ENCODE measurements at regions not wholly inside any gene's neighbourhood (a gene's known extent, or its start where the extent isn't known, plus 50 kb on each side); places are given as distances from the start of the nearest gene placed in this dataset.

GRCh38 chr15:47584316-47584715, 133.0 kb upstream of the SEMA6D start:
- Histone ChIP-seq H3K4me3 (ENCODE audit: extremely low read depth in 1 of 4, insufficient read depth in 2 of 4, low read depth in 3 of 4, low read length in 4 of 4) (no peak overlapping the region), H2BK5ac (ENCODE audit: low read depth, low read length) (no peak overlapping the region), H4K20me1 (replicated peaks in 1 of 2; ENCODE audit: control insufficient read depth in 1 of 2, insufficient read depth in 2 of 2, low read length in 2 of 2) (no peaks in the 10 kb centered on the region), H3K23me2 (ENCODE audit: low read depth, low read length) (no peaks in the 10 kb centered on the region), H3K79me1 (ENCODE audit: low read depth, low read length) (no peaks in the 10 kb centered on the region), H4K91ac (replicated peaks; ENCODE audit: insufficient read length, low read length) (no peak overlapping the region), H3K9ac (replicated peaks in 1 of 4; ENCODE audit: extremely low read depth in 1 of 4, low read depth in 3 of 4, low read length in 3 of 4) (no peak overlapping the region), H2BK15ac (ENCODE audit: low read length) (no peak overlapping the region), H2AK5ac (ENCODE audit: low read depth, low read length) (no peak overlapping the region), H3K14ac (ENCODE audit: insufficient read length) (no peak overlapping the region), H2AFZ (ENCODE audit: low read length) (no peak overlapping the region), H3K27ac (ENCODE audit: low read depth, low read length) (no peak overlapping the region), H3K4me1 (replicated peaks in 1 of 4; ENCODE audit: control insufficient read depth in 3 of 4, insufficient read depth in 4 of 4, low read length in 3 of 4) (peaks cover 0 to 5% (median 3%) of the 10 kb centered on the region in 4 experiments; a peak in 3 of 7 replicates), H2BK20ac (ENCODE audit: low read length) (no peak overlapping the region), H3K79me2 (ENCODE audit: control insufficient read depth in 1 of 2, insufficient read depth in 2 of 2, low read length in 2 of 2) (no peaks in the 10 kb centered on the region), H3K27me3 (replicated peaks in 1 of 4; ENCODE audit: control insufficient read depth in 3 of 4, extremely low read depth in 1 of 4, insufficient read depth in 3 of 4, low read length in 3 of 4) (no peaks in the 10 kb centered on the region), H4K5ac (ENCODE audit: insufficient read length, low read depth, low read length) (no peak overlapping the region), H3K36me3 (ENCODE audit: control insufficient read depth in 2 of 4, insufficient read depth in 4 of 4, low read length in 3 of 4) (no peaks in the 10 kb centered on the region), H3K4me2 (ENCODE audit: insufficient read depth in 1 of 2, low read depth in 2 of 2, low read length in 2 of 2) (no peak overlapping the region), H3K56ac (replicated peaks; ENCODE audit: insufficient read length, low read depth, low read length) (no peak overlapping the region), H2BK12ac (ENCODE audit: low read depth, low read length) (no peak overlapping the region), H3K4ac (replicated peaks; ENCODE audit: insufficient read length, low read depth, low read length) (no peak overlapping the region), H4K8ac (ENCODE audit: extremely low read depth, insufficient read depth, low read length) (no peak overlapping the region), H3K9me3 (ENCODE audit: insufficient read depth in 2 of 2, low read depth in 1 of 2, low read length in 1 of 2) (no peaks in the 10 kb centered on the region), H3K18ac (ENCODE audit: extremely low read depth, low read length) (no peak overlapping the region), H2BK120ac (replicated peaks; ENCODE audit: low read depth, low read length) (no peak overlapping the region), H3K23ac (ENCODE audit: insufficient read length) (no peak overlapping the region)
- TF ChIP-seq FOSL1 (IDR thresholded peaks at IDR 0.05; ENCODE audit: insufficient read depth, low read depth, low read length) (no peak), BCL11A (IDR thresholded peaks at IDR 0.05; ENCODE audit: low read depth in 2 of 2, low read length in 2 of 2) (no peak), CHD2 (IDR thresholded peaks at IDR 0.05; ENCODE audit: low read length) (no peak), SP4 (IDR thresholded peaks at IDR 0.05; ENCODE audit: low read length) (no peak)
- ChIA-PET POLR2A (ENCODE audit: partially characterized antibody) (no interaction called here), CTCF (ENCODE audit: partially characterized antibody) (no interaction called here)
- DNase-seq (ENCODE audit: low read depth in 1 of 2, low spot score in 2 of 2), result no peak
- WGBS, 2 experiments (ENCODE audit: extremely low coverage in 1 of 2, insufficient coverage in 1 of 2, insufficient read length in 1 of 2, insufficient replicate concordance in 2 of 2, low coverage in 1 of 2, low lambda C conversion rate in 2 of 2, missing lambda C conversion rate in 1 of 2), result 84% methylated on average over 3 of the region's 3 CpGs; no CpG with 5 or more reads in 1 of the 2 experiments
- FAIRE-seq, result no peak

All from H1 (cell line).